ENCODE measurements at regions not wholly inside any gene's neighbourhood (a gene's known extent, or its start where the extent isn't known, plus 50 kb on each side); places are given as distances from the start of the nearest gene placed in this dataset.

DNA sequence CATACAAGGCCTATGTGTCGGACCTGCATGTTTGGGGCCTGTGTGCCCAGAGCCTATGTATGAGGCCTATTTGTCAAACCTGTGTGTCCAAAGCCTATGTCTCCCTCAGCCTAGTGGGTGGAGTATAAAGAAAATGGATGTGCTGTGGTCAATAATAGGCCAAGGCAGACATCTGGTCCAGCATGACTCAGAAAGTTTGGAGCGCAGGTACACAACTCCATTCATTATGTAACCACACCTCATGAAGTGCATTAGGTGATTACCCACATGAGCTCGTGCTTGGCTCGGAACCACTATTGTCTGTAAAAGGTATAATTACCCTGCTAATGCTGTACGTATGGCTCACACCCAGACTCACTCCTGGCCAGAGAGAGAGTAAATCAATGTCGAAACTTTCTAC, 302.4 kb upstream of the POU3F2 start:
- no peak for TF ChIP-seq TAF1 (IDR thresholded peaks at IDR 0.05; ENCODE audit: low read depth, low read length)
- TF ChIP-seq POLR2A (IDR thresholded peaks at IDR 0.05; ENCODE audit: low read depth, low read length): no peak
- TF ChIP-seq POLR2AphosphoS5 (IDR thresholded peaks at IDR 0.05; ENCODE audit: low read depth, low read length): no peak
- TF ChIP-seq PAX5 (IDR thresholded peaks at IDR 0.05; ENCODE audit: insufficient read depth, low read length, severe bottlenecking): no peak
- no peak for TF ChIP-seq SPI1 (IDR thresholded peaks at IDR 0.05; ENCODE audit: low read depth, low read length)
